MM.1S (cell line): ENCODE measurements at regions not wholly inside any gene's neighbourhood (a gene's known extent, or its start where the extent isn't known, plus 50 kb on each side); places are given as distances from the start of the nearest gene placed in this dataset.

Source experiments
- CTCF ChIP-seq: fragments of 300-600 bp; sonication (generic); IDR thresholded peaks from 2 replicates; pipeline ENCODE4 v1.5.1; 2016; ENCODE audit warnings: antibody characterized with exemption, low read length, mixed read lengths
- EZH2 ChIP-seq: fragments of 300-600 bp; sonication (generic); optimal IDR thresholded peaks from 2 replicates; pipeline ENCODE3; 2017; ENCODE audit warnings: low read depth, mild to moderate bottlenecking, antibody characterized with exemption, low read length, mixed read lengths

GRCh38 chr9:75529463-75529862 is 361.0 kb upstream of the PCSK5 start:
- TF ChIP-seq CTCF (no peak), EZH2 (no peak)
